ENCODE measurements at regions not wholly inside any gene's neighbourhood (a gene's known extent, or its start where the extent isn't known, plus 50 kb on each side); places are given as distances from the start of the nearest gene placed in this dataset.
A peak's percentile ranks its signal among the peaks of the same experiment; 100 is the strongest.

DNA sequence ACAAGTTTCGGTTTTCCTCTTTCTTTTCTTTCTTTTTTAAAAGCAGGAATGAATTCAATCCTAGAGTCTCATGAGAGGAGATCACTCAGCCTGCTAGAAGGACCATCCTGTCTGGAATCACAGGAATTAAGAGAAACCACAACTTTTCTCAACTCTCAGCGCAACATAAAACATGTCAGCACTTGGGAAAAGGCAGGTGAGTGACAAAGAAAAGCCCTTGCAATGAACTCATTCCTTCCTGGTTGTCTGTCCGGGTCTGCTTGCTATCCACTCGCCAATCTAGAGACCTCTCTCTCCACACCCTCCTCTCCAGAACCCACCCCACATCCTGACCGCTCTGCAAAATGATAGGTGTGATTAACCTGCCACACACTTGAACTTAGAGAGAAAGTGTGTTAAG lies 253.8 kb downstream of the LY86 start:
- Histone ChIP-seq H3K9ac (ENCODE audit: insufficient read depth in 1 of 2, low read depth in 2 of 2, low read length in 2 of 2) (peak overlapping the region in 1 of 2 experiments; percentile 59; a peak in 1 of 4 replicates), H3K4me3 (no peak overlapping the region), H3K79me2 (ENCODE audit: control insufficient read depth, insufficient read depth, low read length) (no peaks in the 10 kb centered on the region), H3K36me3 (ENCODE audit: control insufficient read depth, insufficient read depth, low read length) (no peaks in the 10 kb centered on the region), H3K27me3 (ENCODE audit: control insufficient read depth in 2 of 2, insufficient read depth in 2 of 2, low read length in 2 of 2) (peaks cover 21 to 35% of the 10 kb centered on the region in 2 experiments), H3K4me1 (replicated peaks in 1 of 2; ENCODE audit: control insufficient read depth in 2 of 2, insufficient read depth in 2 of 2, low read length in 2 of 2) (no peaks in the 10 kb centered on the region; a peak in 1 of 5 replicates), H3K9me1 (ENCODE audit: control insufficient read depth, insufficient read depth, low read length) (no peaks in the 10 kb centered on the region), H3K9me3 (replicated peaks; ENCODE audit: control insufficient read depth, insufficient read depth, low read depth, low read length) (0 out of 2 replicates have a peak, but pooled peaks cover 3% of the 10 kb centered on the region), H3K4me2 (ENCODE audit: insufficient read depth, low read length) (no peak overlapping the region), H4K20me1 (replicated peaks; ENCODE audit: control insufficient read depth, insufficient read depth, low read length) (no peaks in the 10 kb centered on the region), H2AFZ (ENCODE audit: low read depth, low read length) (no peak overlapping the region), H3K27ac (ENCODE audit: extremely low read depth, low read depth, low read length) (no peak overlapping the region)
- DNase-seq (ENCODE audit: extremely low read depth in 1 of 4, low spot score in 3 of 4) (no peak), ATAC-seq (no peak), FAIRE-seq (no peak)
- intact Hi-C loops (cut with micrococcal nuclease) = no loop called here
- in situ Hi-C loops (cut with MboI) = no loop called here
- no TSS peak for BruUV-seq (replicated peaks)
- CTCF ChIA-PET (ENCODE audit: low intra/inter-chr PET ratio) = no interaction called here
- TF ChIP-seq GABPA (tag; conservative IDR thresholded peaks at IDR 0.05; ENCODE audit: low read depth) = no peak
- TF ChIP-seq, protein P1, sequence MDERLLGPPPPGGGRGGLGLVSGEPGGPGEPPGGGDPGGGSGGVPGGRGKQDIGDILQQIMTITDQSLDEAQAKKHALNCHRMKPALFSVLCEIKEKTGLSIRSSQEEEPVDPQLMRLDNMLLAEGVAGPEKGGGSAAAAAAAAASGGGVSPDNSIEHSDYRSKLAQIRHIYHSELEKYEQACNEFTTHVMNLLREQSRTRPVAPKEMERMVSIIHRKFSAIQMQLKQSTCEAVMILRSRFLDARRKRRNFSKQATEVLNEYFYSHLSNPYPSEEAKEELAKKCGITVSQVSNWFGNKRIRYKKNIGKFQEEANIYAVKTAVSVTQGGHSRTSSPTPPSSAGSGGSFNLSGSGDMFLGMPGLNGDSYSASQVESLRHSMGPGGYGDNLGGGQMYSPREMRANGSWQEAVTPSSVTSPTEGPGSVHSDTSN (CRISPR knock-in tag; IDR thresholded peaks at IDR 0.05; ENCODE audit: low read depth) = no peak
- TF ChIP-seq, protein P1 (tag; conservative IDR thresholded peaks at IDR 0.05; ENCODE audit: low read depth) = peak; percentile 69
- TF ChIP-seq MEIS2 (IDR thresholded peaks at IDR 0.05; ENCODE audit: partially characterized antibody) = peak; percentile 62
- TF ChIP-seq, protein P2, sequence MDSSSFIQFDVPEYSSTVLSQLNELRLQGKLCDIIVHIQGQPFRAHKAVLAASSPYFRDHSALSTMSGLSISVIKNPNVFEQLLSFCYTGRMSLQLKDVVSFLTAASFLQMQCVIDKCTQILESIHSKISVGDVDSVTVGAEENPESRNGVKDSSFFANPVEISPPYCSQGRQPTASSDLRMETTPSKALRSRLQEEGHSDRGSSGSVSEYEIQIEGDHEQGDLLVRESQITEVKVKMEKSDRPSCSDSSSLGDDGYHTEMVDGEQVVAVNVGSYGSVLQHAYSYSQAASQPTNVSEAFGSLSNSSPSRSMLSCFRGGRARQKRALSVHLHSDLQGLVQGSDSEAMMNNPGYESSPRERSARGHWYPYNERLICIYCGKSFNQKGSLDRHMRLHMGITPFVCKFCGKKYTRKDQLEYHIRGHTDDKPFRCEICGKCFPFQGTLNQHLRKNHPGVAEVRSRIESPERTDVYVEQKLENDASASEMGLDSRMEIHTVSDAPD (CRISPR knock-in tag; IDR thresholded peaks at IDR 0.05) = no peak
- POLR2A ChIA-PET = interaction anchor here (1.1 kb wide), 1 partner anchor 9 kb away, joined by 4 read pairs; no protein-coding TSS in a partner anchor
- WGBS (ENCODE audit: insufficient coverage, low coverage, missing lambda C conversion rate) = 4% methylated on average over 5 of the region's 5 CpGs

Measured in K562 (cell line).